Thymus (tissue), 11 donors: ENCODE measurements at regions not wholly inside any gene's neighbourhood (a gene's known extent, or its start where the extent isn't known, plus 50 kb on each side); places are given as distances from the start of the nearest gene placed in this dataset.

Experiments used
- DNase-seq, 9 donors: peaks; one replicate each; pipeline ENCODE4 v3.0.0-alpha.2; 2013; ENCODE audit warnings: low spot score in 9 of 9, low read depth in 6 of 9, missing footprints in 1 of 9
- H3K27ac ChIP-seq, 2 donors: one replicate each; pipeline ENCODE4 v1.5.1; 2013; ENCODE audit warnings: control low read depth in 1 of 2, low read depth in 1 of 2, low read length in 1 of 2, mild to moderate bottlenecking in 1 of 2, moderate library complexity in 1 of 2
- H3K27me3 ChIP-seq, 2 donors: one replicate each; pipeline ENCODE4 v1.5.1; 2013; ENCODE audit warnings: low read length in 1 of 2; ENCODE audit not compliant: control insufficient read depth in 2 of 2, insufficient read depth in 1 of 2
- H3K36me3 ChIP-seq, 2 donors: one replicate each; pipeline ENCODE4 v1.5.1; 2013; ENCODE audit warnings: low read length in 1 of 2, mild to moderate bottlenecking in 1 of 2, moderate library complexity in 1 of 2; ENCODE audit not compliant: control insufficient read depth in 2 of 2, insufficient read depth in 2 of 2
- H3K4me1 ChIP-seq, 2 donors: one replicate each; pipeline ENCODE4 v1.5.1; 2013; ENCODE audit warnings: low read length in 2 of 2; ENCODE audit not compliant: control insufficient read depth in 2 of 2, insufficient read depth in 2 of 2
- H3K4me3 ChIP-seq, 2 donors: one replicate each; pipeline ENCODE4 v1.5.1; 2013; ENCODE audit warnings: low read length in 2 of 2, control low read depth in 1 of 2, mild to moderate bottlenecking in 1 of 2
- H3K9me3 ChIP-seq, 2 donors: one replicate each; pipeline ENCODE4 v1.5.1; 2013; ENCODE audit warnings: low read length in 1 of 2, mild to moderate bottlenecking in 1 of 2; ENCODE audit not compliant: control insufficient read depth in 2 of 2, insufficient read depth in 1 of 2
- WGBS: extraction: QIAGEN DNeasy Blood & Tissue Kit; methylation state at CpG from one replicate; pipeline ENCODE4 v1.1.7; 2013; 5-methylcytosine and 5-hydroxymethylcytosine counted together
- donor health status: healthy.

DNA sequence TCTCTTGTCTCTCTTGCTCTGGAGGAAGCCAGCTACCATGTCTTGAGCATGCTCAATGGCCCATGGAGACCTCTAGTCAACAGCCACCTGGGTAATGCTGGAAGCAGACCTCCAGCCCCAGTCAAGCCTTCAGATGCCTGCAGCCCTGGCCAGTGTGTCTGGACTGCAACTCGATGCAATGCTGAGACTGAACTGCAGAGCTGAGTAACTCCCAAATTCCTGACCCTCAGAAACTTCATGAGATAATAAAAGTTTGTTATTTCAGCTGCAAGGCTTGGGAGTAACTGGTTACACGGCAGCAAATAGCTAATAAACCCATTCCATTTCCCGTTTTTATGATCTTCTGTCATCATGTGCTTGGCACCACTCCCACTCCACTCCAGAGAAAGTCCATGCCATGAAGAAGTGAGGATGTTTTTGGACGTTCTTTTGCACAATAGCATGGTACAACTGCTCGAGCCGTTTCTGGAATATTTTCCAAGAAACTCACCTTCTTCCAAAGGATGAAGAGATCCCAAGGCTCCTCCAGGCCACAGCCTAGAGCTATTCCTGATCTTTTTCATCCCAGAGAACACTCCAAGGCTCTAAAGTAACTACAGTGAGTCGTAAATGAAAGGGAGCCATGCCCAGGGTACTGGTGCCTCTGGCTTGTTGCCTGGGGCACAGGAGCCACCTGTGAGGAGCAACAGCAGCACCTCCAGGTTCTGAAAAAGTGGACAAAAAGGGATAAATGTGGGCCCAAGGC lies 72.0 kb upstream of the KLF13 start:
- peak overlapping the region; percentile 62 to 94 for H3K27ac ChIP-seq
- DNase-seq: no peak

DNA sequence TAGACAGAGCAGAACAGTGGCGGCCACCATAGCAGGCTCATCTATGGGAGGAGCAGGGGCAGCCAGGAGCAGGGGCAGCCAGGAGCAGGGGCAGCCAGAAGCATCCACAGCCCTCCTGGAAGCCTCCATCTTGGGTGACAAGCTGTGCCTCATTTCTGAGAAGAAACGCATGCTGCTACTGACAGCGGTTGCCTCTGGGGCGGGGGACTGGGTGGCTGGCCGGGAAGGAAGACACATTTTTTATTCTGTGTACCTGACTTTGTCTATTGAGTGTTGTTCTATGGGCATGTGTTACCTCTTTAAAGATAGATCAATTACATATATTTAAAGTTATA lies 71.5 kb upstream of the KLF13 start:
- Histone ChIP-seq H3K27me3 (no peaks in the 10 kb centered on the region), H3K9me3 (peaks cover 0 to 3% of the 10 kb centered on the region in 2 donors), H3K36me3 (no peaks in the 10 kb centered on the region), H3K4me1 (peaks cover 39 to 69% of the 10 kb centered on the region in 2 donors), H3K4me3 (no peak overlapping the region), H3K27ac (peak overlapping the region; percentile 62 to 94)
- 90% methylated on average over 5 of the region's 5 CpGs for WGBS
- peak in 1 of 9 donors; percentile 45 for DNase-seq

More for the DNA sequence above, 72.0 kb upstream of the KLF13 start:
- Histone ChIP-seq H3K9me3 (peaks cover 0 to 3% of the 10 kb centered on the region in 2 donors), H3K27me3 (no peaks in the 10 kb centered on the region), H3K36me3 (no peaks in the 10 kb centered on the region), H3K4me3 (no peak overlapping the region), H3K4me1 (peaks cover 39 to 69% of the 10 kb centered on the region in 2 donors)
- 94% methylated on average over 7 of the region's 7 CpGs for whole genome bisulfite sequencing

DNA sequence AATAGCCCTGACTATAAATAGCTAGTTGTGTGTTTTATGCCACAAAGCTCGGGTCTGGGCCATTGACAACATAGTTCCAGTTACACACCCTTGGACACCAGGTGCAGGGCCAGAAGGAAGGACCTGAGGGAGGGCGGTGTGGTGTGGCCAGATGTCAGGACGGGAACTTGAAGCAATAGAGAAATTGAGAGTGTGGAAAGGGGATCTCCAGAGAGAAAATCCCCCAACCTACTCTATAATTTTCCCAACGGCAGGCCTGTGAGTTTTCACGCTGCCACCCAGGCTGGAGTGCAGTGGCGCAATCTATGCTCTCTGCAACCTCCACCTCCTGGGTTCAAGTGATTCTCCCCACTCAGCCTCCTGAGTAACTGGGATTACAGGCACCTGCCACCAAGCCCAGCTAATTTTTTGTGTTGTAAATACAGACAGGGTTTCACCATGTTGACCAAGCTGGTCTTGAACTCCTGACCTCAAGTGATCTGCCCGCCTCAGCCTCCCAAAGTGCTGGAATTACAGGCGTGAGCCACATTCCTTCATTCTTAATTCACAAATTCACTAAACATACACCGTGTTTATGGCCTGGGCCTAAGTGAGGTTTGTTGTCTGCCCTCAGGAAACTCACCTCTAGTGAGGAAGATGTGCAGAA lies 70.8 kb upstream of the KLF13 start:
- no peaks in the 10 kb centered on the region for H3K27me3 ChIP-seq
- DNase-seq: peak in 1 of 9 donors; percentile 41
- peaks cover 0 to 3% of the 10 kb centered on the region in 2 donors for H3K9me3 ChIP-seq
- H3K4me3 ChIP-seq: peak overlapping the region; percentile 39 to 41
- 83% methylated on average over 9 of the region's 9 CpGs for WGBS
- H3K27ac ChIP-seq: peak overlapping the region; percentile 72 to 94
- no peaks in the 10 kb centered on the region for H3K36me3 ChIP-seq
- peaks cover 45 to 72% of the 10 kb centered on the region in 2 donors for H3K4me1 ChIP-seq

- no peaks in the 10 kb centered on the region for H3K27me3 ChIP-seq
- H3K9me3 ChIP-seq: peaks cover 0 to 3% of the 10 kb centered on the region in 2 donors
- peaks cover 51 to 72% of the 10 kb centered on the region in 2 donors for H3K4me1 ChIP-seq
- peak overlapping the region; percentile 39 to 41 for H3K4me3 ChIP-seq
- peak overlapping the region; percentile 72 to 94 for H3K27ac ChIP-seq
- 48% methylated on average over 11 of the region's 11 CpGs for WGBS
- DNase-seq: peak in 3 of 9 donors; percentile 73 to 86 (median 76)
- no peaks in the 10 kb centered on the region for H3K36me3 ChIP-seq
Observed at GRCh38 chr15:31256378-31257265, 70.0 kb upstream of the KLF13 start.

- no peak overlapping the region for H3K4me3 ChIP-seq
- no peak for DNase-seq
- no peaks in the 10 kb centered on the region for H3K27me3 ChIP-seq
- peak overlapping the region in 1 of 2 donors; percentile 94 for H3K27ac ChIP-seq
- peaks cover 56 to 72% of the 10 kb centered on the region in 2 donors for H3K4me1 ChIP-seq
- 7% methylated on average over 1 of the region's 1 CpG for WGBS
- no peaks in the 10 kb centered on the region for H3K36me3 ChIP-seq
- peaks cover 0 to 3% of the 10 kb centered on the region in 2 donors for H3K9me3 ChIP-seq
Observed at GRCh38 chr15:31257286-31257685, 69.3 kb upstream of the KLF13 start.

GRCh38 chr15:31258260-31258659 lies 68.4 kb upstream of the KLF13 start:
- DNase-seq: no peak
- 94% methylated on average over 2 of the region's 2 CpGs for WGBS
- Histone ChIP-seq H3K27me3 (no peaks in the 10 kb centered on the region), H3K4me3 (no peak overlapping the region), H3K4me1 (peaks cover 66 to 82% of the 10 kb centered on the region in 2 donors), H3K36me3 (no peaks in the 10 kb centered on the region), H3K9me3 (peaks cover 0 to 3% of the 10 kb centered on the region in 2 donors), H3K27ac (peak overlapping the region in 1 of 2 donors; percentile 23)

GRCh38 chr15:31259562-31260252 lies 66.9 kb upstream of the KLF13 start:
- peaks cover 73 to 90% of the 10 kb centered on the region in 2 donors for H3K4me1 ChIP-seq
- H3K9me3 ChIP-seq: no peaks in the 10 kb centered on the region
- no peaks in the 10 kb centered on the region for H3K36me3 ChIP-seq
- no peak for DNase-seq
- no peak overlapping the region for H3K4me3 ChIP-seq
- WGBS: 49% methylated on average over 1 of the region's 1 CpG
- peak overlapping the region in 1 of 2 donors; percentile 61 for H3K27ac ChIP-seq
- no peaks in the 10 kb centered on the region for H3K27me3 ChIP-seq

DNA sequence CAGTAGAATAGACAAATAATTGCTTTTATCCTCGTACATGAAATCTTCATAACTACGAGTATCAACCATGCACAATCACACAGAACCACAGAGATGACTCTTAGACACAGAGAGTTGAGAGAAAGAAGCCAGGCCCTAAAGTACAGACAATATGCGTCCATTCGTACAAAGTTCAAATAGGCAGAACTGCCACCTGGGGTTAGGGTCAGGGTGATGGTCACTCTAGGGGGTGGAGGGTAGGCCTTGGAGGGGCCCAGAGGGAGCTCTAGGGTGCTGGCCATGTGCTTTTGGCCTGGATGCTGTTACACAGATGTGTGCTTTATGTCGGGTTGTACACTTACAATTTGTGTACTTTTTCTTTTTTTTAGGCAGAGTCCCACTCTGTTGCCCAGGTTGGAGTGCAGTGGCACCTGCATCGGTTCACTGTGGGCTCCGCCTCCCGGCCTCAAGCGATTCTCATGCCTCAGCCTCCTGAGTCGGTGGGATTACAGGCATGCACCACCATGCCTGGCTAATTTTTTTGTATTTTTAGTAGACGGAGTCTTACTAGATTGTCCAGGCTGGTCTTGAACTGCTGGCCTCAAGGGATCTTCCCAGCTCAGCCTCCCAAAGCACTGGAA lies 65.9 kb upstream of the KLF13 start:
- H3K4me1 ChIP-seq: peaks cover 76 to 90% of the 10 kb centered on the region in 2 donors

More for the DNA sequence above, 65.9 kb upstream of the KLF13 start:
- no peaks in the 10 kb centered on the region for H3K9me3 ChIP-seq
- no peak overlapping the region for H3K4me3 ChIP-seq
- 95% methylated on average over 11 of the region's 11 CpGs for WGBS
- no peak for DNase-seq
- H3K36me3 ChIP-seq: no peaks in the 10 kb centered on the region
- no peaks in the 10 kb centered on the region for H3K27me3 ChIP-seq
- peak overlapping the region; percentile 38 to 100 for H3K27ac ChIP-seq
